K562 (cell line): ENCODE measurements at regions not wholly inside any gene's neighbourhood (a gene's known extent, or its start where the extent isn't known, plus 50 kb on each side); places are given as distances from the start of the nearest gene placed in this dataset.
"Not testable (repeated sequence)": the region's sequence is repeated elsewhere in the genome, so short reads cannot be mapped to it uniquely, and the experiment has no call there.

Experiments used
- ATAC-seq: fragments of 200-7000 bp; cut with Tn5 transposase; 3 replicates; pipeline ENCODE4 v1.9.1; 2020; ENCODE audit warnings: moderate library complexity
- BruUV-seq: library from RNA; stranded (reverse); fragments of 400-500 nt; replicated peaks from 2 replicates; lab custom pipeline; 2021; lab: Mats Ljungman, UMichigan
- CTCF ChIA-PET: fragments of 300-600 bp; formaldehyde crosslinking; extraction: SDS; loops from one replicate; lab custom pipeline; 2021; ENCODE audit warnings: low intra/inter-chr PET ratio; lab: Yijun Ruan, JAX
- POLR2A ChIA-PET: fragments of 300-600, 350-650 bp; sonication (Branson Sonifier 250); formaldehyde crosslinking; extraction: SDS; loops from one replicate; lab custom pipeline; 2021; ENCODE audit warnings: antibody characterized with exemption, inconsistent platforms; lab: Yijun Ruan, JAX
- DNase-seq, 4 experiments: peaks; one replicate each; pipeline versions ENCODE4 v3.0.0 to v3.0.0-alpha.2; 2011 to 2018; ENCODE audit warnings: low spot score in 3 of 4, mixed read lengths in 3 of 4; ENCODE audit errors: extremely low read depth in 1 of 4
- FAIRE-seq: peaks from 2 replicates; lab custom pipeline; 2011; peaks lifted over from hg19 to GRCh38; lab: Jason Lieb, UNC
- H2AFZ ChIP-seq: 2 replicates; pipeline ENCODE4 v1.6.0; 2011; ENCODE audit warnings: low read depth, low read length, control low read depth, inconsistent platforms
- H3K27ac ChIP-seq: fragments of 200-600 bp; 3 replicates; pipeline ENCODE4 v1.8.0; 2011; ENCODE audit warnings: low read depth, mild to moderate bottlenecking, control low read depth, inconsistent platforms, low read length, moderate library complexity, mixed read lengths; ENCODE audit errors: extremely low read depth
- H3K27me3 ChIP-seq, 2 experiments: fragments of 300-600 bp in 1 of 2; 2 replicates in 1 of 2; 3 replicates in 1 of 2; pipeline versions ENCODE4 v1.6.0 to v1.8.0; 2011; ENCODE audit warnings: inconsistent platforms in 2 of 2, low read length in 2 of 2, mild to moderate bottlenecking in 1 of 2, mixed read lengths in 1 of 2, moderate library complexity in 1 of 2; ENCODE audit not compliant: control insufficient read depth in 2 of 2, insufficient read depth in 2 of 2
- H3K36me3 ChIP-seq: fragments of 300-600 bp; 3 replicates; pipeline ENCODE4 v1.8.0; 2011; ENCODE audit warnings: mild to moderate bottlenecking, low read length, inconsistent platforms; ENCODE audit not compliant: control insufficient read depth, insufficient read depth
- H3K4me1 ChIP-seq, 2 experiments: fragments of 200-600 bp in 1 of 2; replicated peaks in 1 of 2; 2 replicates in 1 of 2; 3 replicates in 1 of 2; pipeline versions ENCODE4 v1.5.1 to v1.8.0; 2011; ENCODE audit warnings: inconsistent platforms in 2 of 2, low read length in 2 of 2, mild to moderate bottlenecking in 1 of 2, mixed read lengths in 1 of 2, moderate library complexity in 1 of 2; ENCODE audit not compliant: control insufficient read depth in 2 of 2, insufficient read depth in 2 of 2
- H3K4me2 ChIP-seq: 2 replicates; pipeline ENCODE4 v1.6.1; 2011; ENCODE audit warnings: low read length, control low read depth, inconsistent platforms, mixed read lengths; ENCODE audit not compliant: insufficient read depth
- H3K4me3 ChIP-seq: fragments of 200-600 bp; sonication (generic), shearing (Covaris generic); 2 replicates; pipeline ENCODE4 v1.5.1; 2016; ENCODE audit warnings: control low read depth, inconsistent platforms
- H3K79me2 ChIP-seq: fragments of 200-600 bp; 3 replicates; pipeline ENCODE4 v1.8.0; 2011; ENCODE audit warnings: low read length, inconsistent platforms; ENCODE audit not compliant: control insufficient read depth, insufficient read depth
- H3K9ac ChIP-seq, 2 experiments: 2 replicates each; pipeline versions ENCODE4 v1.6.0 to v1.6.1; 2011; ENCODE audit warnings: low read depth in 2 of 2, low read length in 2 of 2, control low read depth in 1 of 2, inconsistent platforms in 1 of 2, mild to moderate bottlenecking in 1 of 2, mixed read lengths in 1 of 2; ENCODE audit not compliant: insufficient read depth in 1 of 2
- H3K9me1 ChIP-seq: one replicate; pipeline ENCODE4 v1.6.0; 2011; ENCODE audit warnings: inconsistent platforms, mild to moderate bottlenecking, low read length, moderate library complexity; ENCODE audit not compliant: control insufficient read depth, insufficient read depth
- H3K9me3 ChIP-seq: replicated peaks from 2 replicates; pipeline ENCODE4 v1.5.1; 2011; ENCODE audit warnings: low read depth, low read length, inconsistent platforms; ENCODE audit not compliant: control insufficient read depth, insufficient read depth
- H4K20me1 ChIP-seq: replicated peaks from 2 replicates; pipeline ENCODE4 v1.6.1; 2011; ENCODE audit warnings: low read length, inconsistent platforms, mixed read lengths; ENCODE audit not compliant: control insufficient read depth, insufficient read depth
- GATA2 ChIP-seq: sonication (generic); formaldehyde crosslinking; IDR thresholded peaks from 2 replicates; pipeline ENCODE4 v1.4.0; 2020; ENCODE audit warnings: mild to moderate bottlenecking, missing genetic modification reagents
- WGBS: fragments of 100-300 bp; shearing (Covaris generic); methylation state at CpG from one replicate; pipeline ENCODE4 v1.1.6; 2016; ENCODE audit warnings: low coverage, mixed read lengths; ENCODE audit not compliant: insufficient coverage; ENCODE audit errors: missing lambda C conversion rate; 5-methylcytosine and 5-hydroxymethylcytosine counted together
- in situ Hi-C: fragments of 300-500 bp; cut with MboI; formaldehyde crosslinking; loops from 4 replicates; pipeline ENCODE4 v1.15.0; 2018; ENCODE audit warnings: inconsistent platforms, mixed read lengths
- intact Hi-C: fragments of 100-400 bp; cut with micrococcal nuclease; formaldehyde crosslinking; loops from 2 replicates; pipeline ENCODE4 v1.14.2; 2022
- TF ChIP-seq, protein P1 (sequence below), 2 experiments: fragments of 450-650 bp; IDR thresholded peaks; 2 replicates each; pipeline ENCODE4 v1.6.1; 2018; ENCODE audit warnings: mild to moderate bottlenecking in 2 of 2, low read depth in 1 of 2; ENCODE audit not compliant: partially characterized antibody in 2 of 2

DNA sequence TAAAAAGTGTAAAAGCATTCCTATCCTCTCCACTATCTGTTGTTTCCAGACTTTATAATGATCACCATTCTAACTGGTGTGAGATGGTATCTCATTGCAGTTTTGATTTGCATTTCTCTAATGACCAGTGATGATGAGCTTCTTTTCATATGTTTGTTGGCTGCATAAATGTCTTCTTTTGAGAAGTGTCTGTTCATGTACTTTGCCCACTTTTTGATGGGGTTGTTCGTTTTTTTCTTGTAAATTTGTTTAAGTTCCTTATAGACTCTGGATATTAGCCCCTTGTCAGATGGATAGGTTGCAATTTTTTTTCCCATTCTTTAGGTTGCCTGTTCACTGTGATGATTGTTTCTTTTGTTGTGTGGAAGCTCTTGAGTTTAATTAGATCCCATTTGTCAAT lies 199.6 kb upstream of the ETV3 start:
- H3K27ac ChIP-seq, ATAC-seq, H2AFZ ChIP-seq, H3K4me3 ChIP-seq, intact Hi-C loops, BruUV-seq, H3K79me2 ChIP-seq, H3K9me1 ChIP-seq, CTCF ChIA-PET, H3K4me1 ChIP-seq, FAIRE-seq, DNase-seq, H3K27me3 ChIP-seq, H3K4me2 ChIP-seq, H3K9ac ChIP-seq, H4K20me1 ChIP-seq, H3K9me3 ChIP-seq, in situ Hi-C loops, H3K36me3 ChIP-seq: not testable (repeated sequence)
- 7% methylated on average over 1 of the region's 1 CpG for WGBS
- POLR2A ChIA-PET: interaction anchor here (0.8 kb wide), 1 partner anchor 11 kb away, joined by 4 read pairs; no protein-coding TSS in a partner anchor
- TF ChIP-seq, protein P1, sequence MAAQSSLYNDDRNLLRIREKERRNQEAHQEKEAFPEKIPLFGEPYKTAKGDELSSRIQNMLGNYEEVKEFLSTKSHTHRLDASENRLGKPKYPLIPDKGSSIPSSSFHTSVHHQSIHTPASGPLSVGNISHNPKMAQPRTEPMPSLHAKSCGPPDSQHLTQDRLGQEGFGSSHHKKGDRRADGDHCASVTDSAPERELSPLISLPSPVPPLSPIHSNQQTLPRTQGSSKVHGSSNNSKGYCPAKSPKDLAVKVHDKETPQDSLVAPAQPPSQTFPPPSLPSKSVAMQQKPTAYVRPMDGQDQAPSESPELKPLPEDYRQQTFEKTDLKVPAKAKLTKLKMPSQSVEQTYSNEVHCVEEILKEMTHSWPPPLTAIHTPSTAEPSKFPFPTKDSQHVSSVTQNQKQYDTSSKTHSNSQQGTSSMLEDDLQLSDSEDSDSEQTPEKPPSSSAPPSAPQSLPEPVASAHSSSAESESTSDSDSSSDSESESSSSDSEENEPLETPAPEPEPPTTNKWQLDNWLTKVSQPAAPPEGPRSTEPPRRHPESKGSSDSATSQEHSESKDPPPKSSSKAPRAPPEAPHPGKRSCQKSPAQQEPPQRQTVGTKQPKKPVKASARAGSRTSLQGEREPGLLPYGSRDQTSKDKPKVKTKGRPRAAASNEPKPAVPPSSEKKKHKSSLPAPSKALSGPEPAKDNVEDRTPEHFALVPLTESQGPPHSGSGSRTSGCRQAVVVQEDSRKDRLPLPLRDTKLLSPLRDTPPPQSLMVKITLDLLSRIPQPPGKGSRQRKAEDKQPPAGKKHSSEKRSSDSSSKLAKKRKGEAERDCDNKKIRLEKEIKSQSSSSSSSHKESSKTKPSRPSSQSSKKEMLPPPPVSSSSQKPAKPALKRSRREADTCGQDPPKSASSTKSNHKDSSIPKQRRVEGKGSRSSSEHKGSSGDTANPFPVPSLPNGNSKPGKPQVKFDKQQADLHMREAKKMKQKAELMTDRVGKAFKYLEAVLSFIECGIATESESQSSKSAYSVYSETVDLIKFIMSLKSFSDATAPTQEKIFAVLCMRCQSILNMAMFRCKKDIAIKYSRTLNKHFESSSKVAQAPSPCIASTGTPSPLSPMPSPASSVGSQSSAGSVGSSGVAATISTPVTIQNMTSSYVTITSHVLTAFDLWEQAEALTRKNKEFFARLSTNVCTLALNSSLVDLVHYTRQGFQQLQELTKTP (IDR thresholded peaks at IDR 0.05; ENCODE audit: low read depth in 1 of 2, partially characterized antibody in 2 of 2): peak in 1 of 2 experiments; percentile 97
- TF ChIP-seq GATA2 (CRISPR knock-in tag): 0 out of 2 replicates have a peak, but pooled peaks have one; percentile 18
